Gastrocnemius medialis (tissue), 4 donors: ENCODE measurements at regions not wholly inside any gene's neighbourhood (a gene's known extent, or its start where the extent isn't known, plus 50 kb on each side); places are given as distances from the start of the nearest gene placed in this dataset.

Source experiments
- ATAC-seq, 2 donors: fragments of 150-250 bp; one replicate each; pipeline ENCODE4 v1.9.1; 2016
- DNase-seq, 2 donors: peaks; one replicate each; pipeline ENCODE4 v3.0.0-alpha.2; 2019
- H3K27ac ChIP-seq, 4 donors: fragments of 200-600 bp; sonication (generic); 1 replicate in 1 of 4; 2 replicates in 3 of 4; pipeline ENCODE4 v1.5.1; 2016 to 2018; ENCODE audit warnings: mild to moderate bottlenecking in 2 of 4, moderate library complexity in 1 of 4
- H3K27me3 ChIP-seq, 3 donors: fragments of 200-600 bp; sonication (generic) in 2 of 3; 1 replicate in 1 of 3; 2 replicates in 2 of 3; pipeline versions ENCODE4 v1.5.1 to v1.6.0; 2016 to 2019; ENCODE audit warnings: mild to moderate bottlenecking in 1 of 3, moderate library complexity in 1 of 3
- H3K36me3 ChIP-seq, 2 donors: fragments of 200-600 bp; sonication (generic) in 1 of 2; one replicate each; pipeline ENCODE4 v1.5.1; 2017 to 2018
- H3K4me1 ChIP-seq, 2 donors: fragments of 200-600 bp; sonication (generic) in 1 of 2; one replicate each; pipeline ENCODE4 v1.5.1; 2016 to 2017; ENCODE audit warnings: mild to moderate bottlenecking in 2 of 2
- H3K4me3 ChIP-seq, 4 donors: fragments of 200-600 bp; sonication (generic) in 3 of 4; 1 replicate in 1 of 4; 2 replicates in 3 of 4; pipeline ENCODE4 v1.5.1; 2016 to 2019; ENCODE audit warnings: mild to moderate bottlenecking in 2 of 4
- H3K9me3 ChIP-seq, 3 donors: fragments of 200-600 bp; sonication (generic) in 2 of 3; 1 replicate in 1 of 3; 2 replicates in 2 of 3; pipeline ENCODE4 v1.5.1; 2016 to 2019
- CTCF ChIP-seq, 5 experiments: fragments of 450-650 bp in 3 of 5; fragments of 200-600 bp in 2 of 5; sonication (generic) in 2 of 5; IDR thresholded peaks in 4 of 5; conservative IDR thresholded peaks in 1 of 5; 1 replicate in 4 of 5; 2 replicates in 1 of 5; pipeline ENCODE4 v1.5.1; 2016 to 2019; ENCODE audit warnings: antibody characterized with exemption in 5 of 5, mild to moderate bottlenecking in 3 of 5, moderate library complexity in 3 of 5
- POLR2A ChIP-seq, 2 donors: fragments of 450-650 bp; IDR thresholded peaks; one replicate each; pipeline ENCODE4 v1.6.1; 2017; ENCODE audit warnings: antibody characterized with exemption in 2 of 2, mild to moderate bottlenecking in 2 of 2, moderate library complexity in 2 of 2
- in situ Hi-C, 4 donors: fragments of 200-750 bp; cut with MboI; loops; one replicate each; pipeline versions ENCODE4 v1.15.0 to v1.8.0; 2017; ENCODE audit warnings: low sequenced_read_pairs in 4 of 4
- intact Hi-C: fragments of 100-400 bp; cut with DNase I; formaldehyde crosslinking; loops from one replicate; pipeline ENCODE4 v1.15.1; 2023; ENCODE audit warnings: low total_unique reads

- DNase-seq (no peak), ATAC-seq (no peak)
- Histone ChIP-seq H3K4me1 (no peaks in the 10 kb centered on the region), H3K36me3 (no peaks in the 10 kb centered on the region), H3K27me3 (no peaks in the 10 kb centered on the region), H3K27ac (no peak overlapping the region), H3K4me3 (no peak overlapping the region), H3K9me3 (no peaks in the 10 kb centered on the region)
- in situ Hi-C loops: loop anchor here in 1 of 4 donors (25.0 kb wide), 1 partner anchor 104 kb away; no protein-coding TSS in a partner anchor
- intact Hi-C loops: no loop called here
- TF ChIP-seq POLR2A (IDR thresholded peaks at IDR 0.05): no peak
- no peak for TF ChIP-seq CTCF (IDR thresholded peaks at IDR 0.05 in 4 of 5, conservative IDR thresholded peaks at IDR 0.05 in 1 of 5)
These were observed 483.8 kb downstream of the GALR1 start for GRCh38 chr18:77733292-77733903.

DNA sequence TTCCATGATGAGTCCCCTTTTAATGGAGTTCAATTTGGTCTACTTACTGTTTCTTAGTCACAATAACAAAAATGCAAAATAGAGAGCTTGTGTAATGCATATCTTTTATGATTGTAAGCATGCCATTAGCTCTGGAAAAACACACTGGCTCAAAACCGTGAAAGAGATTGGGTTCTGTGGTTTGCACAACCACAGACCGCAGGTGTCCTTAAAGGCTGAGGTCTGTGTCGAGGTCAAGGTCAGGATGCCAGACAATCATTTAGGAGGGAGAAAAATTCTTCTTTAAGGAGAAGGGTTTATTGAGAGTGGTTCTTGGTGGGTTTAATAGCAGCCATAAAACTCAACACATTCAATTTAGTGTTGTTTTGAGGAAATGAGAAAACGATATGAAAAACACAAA, 487.2 kb downstream of the GALR1 start:
- TF ChIP-seq POLR2A (IDR thresholded peaks at IDR 0.05): no peak
- no peak for TF ChIP-seq CTCF (IDR thresholded peaks at IDR 0.05 in 4 of 5, conservative IDR thresholded peaks at IDR 0.05 in 1 of 5)
- in situ Hi-C loops: loop anchor here in 1 of 4 donors (25.0 kb wide), 1 partner anchor 100 kb away; no protein-coding TSS in a partner anchor

GRCh38 chr18:77737405-77737804, 487.8 kb downstream of the GALR1 start:
- intact Hi-C loops (no loop called here), in situ Hi-C loops (loop anchor here in 1 of 4 donors (25.0 kb wide), 1 partner anchor 100 kb away; no protein-coding TSS in a partner anchor)
- Histone ChIP-seq H3K27ac (no peak overlapping the region), H3K27me3 (no peaks in the 10 kb centered on the region), H3K4me1 (no peaks in the 10 kb centered on the region), H3K36me3 (no peaks in the 10 kb centered on the region), H3K4me3 (no peak overlapping the region), H3K9me3 (no peaks in the 10 kb centered on the region)
- TF ChIP-seq CTCF (IDR thresholded peaks at IDR 0.05 in 4 of 5, conservative IDR thresholded peaks at IDR 0.05 in 1 of 5) (no peak), POLR2A (IDR thresholded peaks at IDR 0.05) (no peak)
- ATAC-seq (no peak), DNase-seq (no peak)

More for the DNA sequence above, 487.2 kb downstream of the GALR1 start:
- no peaks in the 10 kb centered on the region for H3K4me1 ChIP-seq
- intact Hi-C loops: no loop called here
- H3K27me3 ChIP-seq: no peaks in the 10 kb centered on the region
- H3K36me3 ChIP-seq: no peaks in the 10 kb centered on the region
- no peaks in the 10 kb centered on the region for H3K9me3 ChIP-seq
- no peak overlapping the region for H3K27ac ChIP-seq
- no peak overlapping the region for H3K4me3 ChIP-seq
- DNase-seq (no peak), ATAC-seq (no peak)

DNA sequence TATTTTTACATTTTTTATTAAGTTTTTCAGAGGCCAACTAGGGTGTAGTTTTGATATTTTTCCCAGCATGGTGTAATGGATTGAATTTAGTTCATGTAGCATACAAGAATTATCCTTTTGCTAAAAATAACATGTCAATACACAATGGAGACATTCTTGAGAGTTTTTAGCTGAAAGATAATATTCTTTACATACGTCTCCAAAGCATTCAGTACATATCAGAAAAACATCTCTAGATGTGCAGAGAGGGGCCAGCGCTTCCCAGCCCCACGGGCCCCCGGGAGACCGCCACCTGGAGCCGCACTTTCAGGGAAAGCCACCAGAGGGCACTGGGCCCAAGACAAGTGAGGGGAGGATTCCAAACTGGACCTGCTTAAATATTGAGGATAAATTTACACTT, 499.4 kb downstream of the GALR1 start:
- no peak for TF ChIP-seq POLR2A (IDR thresholded peaks at IDR 0.05)
- TF ChIP-seq CTCF (IDR thresholded peaks at IDR 0.05 in 4 of 5, conservative IDR thresholded peaks at IDR 0.05 in 1 of 5): no peak
- Histone ChIP-seq H3K4me1 (no peaks in the 10 kb centered on the region), H3K9me3 (no peaks in the 10 kb centered on the region), H3K27me3 (no peaks in the 10 kb centered on the region), H3K27ac (no peak overlapping the region), H3K4me3 (no peak overlapping the region), H3K36me3 (no peaks in the 10 kb centered on the region)
- in situ Hi-C loops: loop anchor here in 1 of 4 donors (25.0 kb wide), 1 partner anchor 88 kb away; no protein-coding TSS in a partner anchor
- no peak for DNase-seq
- no peak for ATAC-seq
- intact Hi-C loops: no loop called here

DNA sequence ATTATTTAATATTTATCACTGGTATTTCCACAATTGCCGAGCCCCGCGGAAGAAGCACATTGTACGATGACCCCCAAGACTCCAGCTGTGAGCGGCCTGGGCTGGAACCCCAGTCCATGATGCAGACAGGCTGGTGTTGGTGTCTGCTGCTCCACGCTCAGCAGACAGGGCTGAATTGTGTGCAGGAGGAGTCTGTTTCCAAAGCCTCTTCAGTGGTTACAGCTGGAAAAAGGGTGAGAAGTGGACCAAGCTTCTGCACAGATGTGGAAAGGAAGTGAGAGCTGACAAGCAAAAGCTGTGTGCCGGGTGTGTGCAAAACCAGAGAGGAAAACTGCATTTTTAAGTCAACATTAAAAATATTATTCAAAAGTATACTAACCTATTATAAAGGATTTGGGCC, 500.4 kb downstream of the GALR1 start:
- DNase-seq (no peak), ATAC-seq (no peak)
- H3K9me3 ChIP-seq: no peaks in the 10 kb centered on the region
- in situ Hi-C loops: no loop called here
- H3K4me3 ChIP-seq: no peak overlapping the region
- H3K4me1 ChIP-seq: no peaks in the 10 kb centered on the region
- TF ChIP-seq CTCF (IDR thresholded peaks at IDR 0.05 in 4 of 5, conservative IDR thresholded peaks at IDR 0.05 in 1 of 5): no peak
- no peak for TF ChIP-seq POLR2A (IDR thresholded peaks at IDR 0.05)
- H3K27ac ChIP-seq: no peak overlapping the region
- no peaks in the 10 kb centered on the region for H3K27me3 ChIP-seq
- H3K36me3 ChIP-seq: no peaks in the 10 kb centered on the region
- intact Hi-C loops: no loop called here
